CD4-positive, CD25-positive, alpha-beta regulatory T cell (primary cell): ENCODE measurements at regions not wholly inside any gene's neighbourhood (a gene's known extent, or its start where the extent isn't known, plus 50 kb on each side); places are given as distances from the start of the nearest gene placed in this dataset.
"Not testable (repeated sequence)": the region's sequence is repeated elsewhere in the genome, so short reads cannot be mapped to it uniquely, and the experiment has no call there.

Experiments
- ATAC-seq, 2 donors: fragments of 150-1000 bp; cut with Tn5 transposase; one replicate each; pipeline ENCODE4 v1.10.0; 2021; ENCODE audit warnings: low read depth in 2 of 2, moderate number of reproducible peaks in 2 of 2, moderate library complexity in 1 of 2
- DNase-seq, 3 donors: peaks; one replicate each; pipeline versions ENCODE4 v3.0.0 to v3.0.0-alpha.2; 2012 to 2022; ENCODE audit warnings: mixed read lengths in 1 of 3
- H3K27ac ChIP-seq: one replicate; pipeline ENCODE4 v1.7.0; 2013; ENCODE audit warnings: mild to moderate bottlenecking, low read length; ENCODE audit not compliant: insufficient read depth, poor library complexity, severe bottlenecking
- H3K27me3 ChIP-seq: one replicate; pipeline ENCODE4 v1.7.0; 2013; ENCODE audit warnings: low read length; ENCODE audit not compliant: control insufficient read depth, insufficient read depth
- H3K36me3 ChIP-seq: one replicate; pipeline ENCODE4 v1.7.0; 2013; ENCODE audit warnings: mild to moderate bottlenecking, low read length, moderate library complexity; ENCODE audit not compliant: control insufficient read depth, insufficient read depth
- H3K4me1 ChIP-seq: 2 replicates; pipeline ENCODE4 v1.7.0; 2013; ENCODE audit warnings: mild to moderate bottlenecking, low read length; ENCODE audit not compliant: insufficient read depth, control insufficient read depth, poor library complexity, severe bottlenecking
- H3K4me3 ChIP-seq: one replicate; pipeline ENCODE4 v1.7.0; 2013; ENCODE audit warnings: low read depth, mild to moderate bottlenecking, low read length, moderate library complexity
- H3K9me3 ChIP-seq, 2 experiments: 1 replicate in 1 of 2; 2 replicates in 1 of 2; pipeline ENCODE4 v1.7.0; 2013; ENCODE audit warnings: low read length in 2 of 2, mild to moderate bottlenecking in 1 of 2, moderate library complexity in 1 of 2; ENCODE audit not compliant: control insufficient read depth in 2 of 2
- H3K27ac Mint-ChIP-seq, 3 donors: one replicate each; pipeline ENCODE4 v1.8.0; 2020 to 2022; ENCODE audit warnings: mild to moderate bottlenecking in 3 of 3, mixed read lengths in 3 of 3, moderate library complexity in 2 of 3
- H3K27me3 Mint-ChIP-seq: one replicate; pipeline ENCODE4 v1.8.0; 2022; ENCODE audit warnings: mild to moderate bottlenecking, mixed read lengths
- H3K36me3 Mint-ChIP-seq: one replicate; pipeline ENCODE4 v1.8.0; 2020; ENCODE audit warnings: mixed read lengths
- H3K4me1 Mint-ChIP-seq, 4 donors: one replicate each; pipeline ENCODE4 v1.8.0; 2020 to 2022; ENCODE audit warnings: mixed read lengths in 4 of 4, mild to moderate bottlenecking in 1 of 4
- H3K4me3 Mint-ChIP-seq, 4 donors: one replicate each; pipeline ENCODE4 v1.8.0; 2020 to 2022; ENCODE audit warnings: mild to moderate bottlenecking in 4 of 4, mixed read lengths in 4 of 4, moderate library complexity in 3 of 4
- H3K9me3 Mint-ChIP-seq, 7 donors: one replicate each; pipeline ENCODE4 v1.8.0; 2020 to 2022; ENCODE audit warnings: mixed read lengths in 7 of 7, mild to moderate bottlenecking in 3 of 7, moderate library complexity in 2 of 7

DNA sequence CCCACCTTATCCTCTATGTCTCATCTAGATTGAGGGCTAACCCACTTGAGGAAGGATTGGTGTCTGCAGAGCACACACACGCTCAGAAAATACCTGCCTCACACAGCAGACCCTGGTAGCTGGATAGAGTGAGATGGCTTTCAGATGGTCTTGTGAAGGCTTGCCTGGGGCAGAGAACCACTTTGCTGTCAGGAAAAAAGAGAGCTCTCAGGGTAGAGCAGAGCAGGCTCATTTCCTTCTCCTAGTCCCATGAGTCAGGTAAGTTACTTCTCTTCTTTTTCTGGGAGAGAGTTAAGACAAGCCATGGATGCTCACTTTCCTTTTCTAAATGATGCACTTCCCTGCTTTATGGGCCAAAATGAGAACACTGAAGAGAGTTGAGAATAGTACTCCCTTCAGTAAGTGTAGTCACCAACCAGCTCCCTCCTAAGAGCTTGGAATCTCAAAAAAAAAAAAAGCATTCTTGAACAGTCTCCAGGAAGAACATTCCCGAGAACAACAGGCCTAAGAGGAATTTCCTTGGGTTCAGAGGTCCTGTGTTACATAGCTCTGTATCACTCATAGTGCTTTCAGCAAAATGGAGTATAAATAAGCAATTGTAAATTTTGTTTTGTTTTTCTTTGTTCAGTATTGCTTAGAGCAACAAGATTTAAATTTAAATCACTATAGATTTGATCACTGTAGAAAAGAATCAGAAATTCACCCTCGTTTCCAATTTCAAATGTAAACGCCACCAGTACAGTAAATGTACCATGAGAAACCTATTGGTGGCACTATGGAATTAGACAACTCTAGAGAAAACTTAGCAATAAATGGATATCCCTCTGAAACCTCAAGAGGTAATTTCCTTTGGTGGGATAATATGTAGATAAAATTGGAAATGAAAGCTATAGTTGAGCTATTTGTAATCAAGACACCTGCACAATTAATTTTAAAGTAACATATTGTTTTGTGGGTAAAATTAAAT lies 530.3 kb downstream of the RFPL4B start:
- peaks cover 0 to 9% (median 2%) of the 10 kb centered on the region in 7 donors for H3K9me3 Mint-ChIP-seq
- no peak overlapping the region for H3K27ac Mint-ChIP-seq
- DNase-seq (no peak), ATAC-seq (no peak)
- H3K36me3 Mint-ChIP-seq: no peaks in the 10 kb centered on the region
- no peaks in the 10 kb centered on the region for H3K27me3 Mint-ChIP-seq
- no peaks in the 10 kb centered on the region for H3K4me1 Mint-ChIP-seq
- no peak overlapping the region for H3K4me3 ChIP-seq
- no peaks in the 10 kb centered on the region for H3K4me1 ChIP-seq
- no peak overlapping the region for H3K4me3 Mint-ChIP-seq
- H3K36me3 ChIP-seq: no peaks in the 10 kb centered on the region
- no peaks in the 10 kb centered on the region for H3K9me3 ChIP-seq
- no peaks in the 10 kb centered on the region for H3K27me3 ChIP-seq
- no peak overlapping the region for H3K27ac ChIP-seq

DNA sequence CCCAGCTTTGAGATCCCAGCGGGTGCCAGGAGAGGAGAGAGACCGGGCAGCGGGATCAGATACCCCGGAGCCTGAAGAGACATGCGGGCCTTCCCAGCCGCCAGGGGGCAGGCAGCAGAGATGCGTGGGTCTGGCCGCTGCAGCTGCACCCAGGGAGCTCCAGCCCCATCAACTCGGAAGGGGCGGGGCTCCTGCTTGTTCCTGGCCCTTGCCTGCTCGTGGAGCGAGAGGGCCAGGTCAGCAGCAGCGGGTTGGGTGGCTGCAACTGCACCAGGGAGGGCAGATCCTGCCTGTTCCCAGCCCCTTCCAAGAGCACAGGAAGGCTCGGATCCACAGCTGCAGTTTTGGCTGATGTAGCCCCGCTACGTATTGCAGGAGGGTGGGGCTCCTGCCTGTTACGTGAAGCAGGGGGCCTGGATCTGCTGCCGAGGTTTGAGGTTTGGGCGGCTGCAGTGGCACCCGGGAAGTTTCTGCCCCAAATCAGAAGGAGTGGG lies 532.8 kb downstream of the RFPL4B start:
- H3K36me3 Mint-ChIP-seq: no peaks in the 10 kb centered on the region
- Histone ChIP-seq H3K4me1 (no peaks in the 10 kb centered on the region), H3K27ac (no peak overlapping the region), H3K9me3 (no peaks in the 10 kb centered on the region), H3K27me3 (no peaks in the 10 kb centered on the region), H3K4me3 (no peak overlapping the region), H3K36me3 (no peaks in the 10 kb centered on the region)
- no peaks in the 10 kb centered on the region for H3K27me3 Mint-ChIP-seq
- peaks cover 0 to 4% (median 2%) of the 10 kb centered on the region in 7 donors for H3K9me3 Mint-ChIP-seq
- H3K4me1 Mint-ChIP-seq: no peaks in the 10 kb centered on the region
- H3K27ac Mint-ChIP-seq: no peak overlapping the region
- ATAC-seq (no peak), DNase-seq (no peak)
- H3K4me3 Mint-ChIP-seq: no peak overlapping the region

- H3K4me3 ChIP-seq: no peak overlapping the region
- H3K27ac ChIP-seq: no peak overlapping the region
- DNase-seq: no peak
- H3K36me3 ChIP-seq: no peaks in the 10 kb centered on the region
- H3K27me3 ChIP-seq: no peaks in the 10 kb centered on the region
- H3K36me3 Mint-ChIP-seq: no peaks in the 10 kb centered on the region
- H3K4me1 ChIP-seq: no peaks in the 10 kb centered on the region
- no peaks in the 10 kb centered on the region for H3K4me1 Mint-ChIP-seq
- peaks cover 0 to 7% (median 2%) of the 10 kb centered on the region in 7 donors for H3K9me3 Mint-ChIP-seq
- no peaks in the 10 kb centered on the region for H3K9me3 ChIP-seq
- H3K4me3 Mint-ChIP-seq: peak overlapping the region in 1 of 4 donors; percentile 51
- H3K27ac Mint-ChIP-seq: no peak overlapping the region
- ATAC-seq: no peak
- no peaks in the 10 kb centered on the region for H3K27me3 Mint-ChIP-seq
These were observed 533.9 kb downstream of the RFPL4B start for GRCh38 chr6:112881027-112881426.

- no peaks in the 10 kb centered on the region for H3K36me3 ChIP-seq
- H3K27me3 ChIP-seq: no peaks in the 10 kb centered on the region
- H3K4me1 ChIP-seq: no peaks in the 10 kb centered on the region
These were observed 535.0 kb downstream of the RFPL4B start for GRCh38 chr6:112881828-112882780.

GRCh38 chr6:112883095-112883494 lies 536.0 kb downstream of the RFPL4B start:
- H3K27me3 ChIP-seq: no peaks in the 10 kb centered on the region
- H3K4me3 ChIP-seq: no peak overlapping the region
- Mint-ChIP-seq H3K36me3 (no peaks in the 10 kb centered on the region), H3K4me1 (no peaks in the 10 kb centered on the region), H3K27ac (no peak overlapping the region), H3K9me3 (peaks cover 0 to 7% (median 4%) of the 10 kb centered on the region in 7 donors), H3K27me3 (no peaks in the 10 kb centered on the region), H3K4me3 (no peak overlapping the region)
- no peak overlapping the region for H3K27ac ChIP-seq
- DNase-seq: no peak
- no peak for ATAC-seq
- H3K9me3 ChIP-seq: no peaks in the 10 kb centered on the region
- H3K4me1 ChIP-seq: no peaks in the 10 kb centered on the region
- H3K36me3 ChIP-seq: no peaks in the 10 kb centered on the region

More at GRCh38 chr6:112881828-112882780, 535.0 kb downstream of the RFPL4B start:
- DNase-seq (no peak), ATAC-seq (no peak)
- Mint-ChIP-seq H3K9me3 (peaks cover 0 to 7% (median 2%) of the 10 kb centered on the region in 7 donors), H3K27me3 (no peaks in the 10 kb centered on the region), H3K36me3 (no peaks in the 10 kb centered on the region), H3K4me1 (no peaks in the 10 kb centered on the region), H3K4me3 (no peak overlapping the region), H3K27ac (no peak overlapping the region)
- H3K27ac ChIP-seq: no peak overlapping the region
- H3K9me3 ChIP-seq: no peaks in the 10 kb centered on the region
- no peak overlapping the region for H3K4me3 ChIP-seq

DNA sequence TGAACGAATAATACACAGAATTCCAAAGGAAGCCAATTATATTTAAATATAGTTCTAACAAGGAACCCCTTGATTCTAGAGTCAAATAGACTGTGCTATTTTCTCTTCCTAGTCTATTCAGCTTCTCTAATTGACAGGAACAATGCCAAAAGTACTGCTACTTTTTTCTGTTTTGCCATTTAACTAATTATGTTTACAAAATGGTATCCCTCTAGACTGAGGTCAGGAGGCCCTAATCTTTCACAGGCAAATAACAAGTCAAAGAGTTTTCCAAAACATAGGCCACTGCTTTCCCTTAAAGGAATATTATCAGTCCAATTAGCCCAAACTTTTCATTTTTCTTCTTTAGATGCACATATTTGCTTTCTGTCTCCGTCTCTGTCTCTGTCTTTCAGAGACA lies 539.3 kb downstream of the RFPL4B start:
- Mint-ChIP-seq H3K9me3 (peaks cover 0 to 5% (median 3%) of the 10 kb centered on the region in 7 donors), H3K27me3 (no peaks in the 10 kb centered on the region), H3K36me3 (no peaks in the 10 kb centered on the region), H3K4me1 (no peaks in the 10 kb centered on the region), H3K4me3 (no peak overlapping the region), H3K27ac (no peak overlapping the region)
- no peaks in the 10 kb centered on the region for H3K9me3 ChIP-seq
- no peak overlapping the region for H3K27ac ChIP-seq
- H3K27me3 ChIP-seq: no peaks in the 10 kb centered on the region
- no peaks in the 10 kb centered on the region for H3K36me3 ChIP-seq
- ATAC-seq: no peak
- no peaks in the 10 kb centered on the region for H3K4me1 ChIP-seq
- no peak overlapping the region for H3K4me3 ChIP-seq
- no peak for DNase-seq

DNA sequence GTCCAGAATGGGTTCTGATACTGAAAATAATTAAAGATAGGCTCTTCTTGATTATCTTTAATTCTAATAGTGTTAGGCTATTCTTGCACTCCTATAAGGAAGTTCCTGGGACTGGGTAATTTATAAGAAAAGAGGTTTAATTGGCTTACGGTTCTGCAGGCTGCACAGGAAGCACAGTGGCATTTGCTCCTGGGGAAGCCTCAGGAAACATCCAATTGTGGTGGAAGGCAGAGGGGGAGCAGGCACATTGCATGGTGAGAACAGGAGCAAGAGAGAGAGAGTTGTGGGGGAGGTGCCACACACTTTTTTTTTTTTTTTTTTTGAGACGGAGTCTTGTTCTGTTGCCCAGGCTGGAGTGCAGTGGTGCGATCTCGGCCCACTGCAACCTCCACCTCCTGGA lies 540.3 kb downstream of the RFPL4B start:
- H3K27ac Mint-ChIP-seq, H3K36me3 Mint-ChIP-seq, H3K27ac ChIP-seq, H3K36me3 ChIP-seq, H3K4me3 ChIP-seq, H3K9me3 Mint-ChIP-seq, H3K27me3 ChIP-seq, H3K4me1 ChIP-seq, DNase-seq, ATAC-seq, H3K9me3 ChIP-seq, H3K4me1 Mint-ChIP-seq, H3K4me3 Mint-ChIP-seq, H3K27me3 Mint-ChIP-seq: not testable (repeated sequence)
